Astrocyte of the spinal cord (primary cell): ENCODE measurements at regions not wholly inside any gene's neighbourhood (a gene's known extent, or its start where the extent isn't known, plus 50 kb on each side); places are given as distances from the start of the nearest gene placed in this dataset.
"Not testable (repeated sequence)": the region's sequence is repeated elsewhere in the genome, so short reads cannot be mapped to it uniquely, and the experiment has no call there.

ENCODE experiments used
- DNase-seq: peaks from one replicate; pipeline ENCODE4 v3.0.0; 2011; ENCODE audit warnings: low read depth, low spot score
- H3K4me3 ChIP-seq: 2 replicates; pipeline ENCODE4 v1.5.1; 2011; ENCODE audit warnings: low read depth, mild to moderate bottlenecking, low read length, moderate library complexity
- CTCF ChIP-seq: IDR thresholded peaks from 2 replicates; pipeline ENCODE4 v1.5.1; 2012; ENCODE audit warnings: low read depth, mild to moderate bottlenecking, low read length, inconsistent platforms
- in situ Hi-C: cut with HindIII; loops from 2 replicates; pipeline ENCODE4 v1.10.0; 2017; ENCODE audit warnings: low sequenced_read_pairs

GRCh38 chr3:104069114-104069513 lies 1297.6 kb upstream of the ALCAM start:
- DNase-seq = peak; percentile 13
- H3K4me3 ChIP-seq = no peak overlapping the region
- TF ChIP-seq CTCF = no peak
- in situ Hi-C loops = no loop called here

DNA sequence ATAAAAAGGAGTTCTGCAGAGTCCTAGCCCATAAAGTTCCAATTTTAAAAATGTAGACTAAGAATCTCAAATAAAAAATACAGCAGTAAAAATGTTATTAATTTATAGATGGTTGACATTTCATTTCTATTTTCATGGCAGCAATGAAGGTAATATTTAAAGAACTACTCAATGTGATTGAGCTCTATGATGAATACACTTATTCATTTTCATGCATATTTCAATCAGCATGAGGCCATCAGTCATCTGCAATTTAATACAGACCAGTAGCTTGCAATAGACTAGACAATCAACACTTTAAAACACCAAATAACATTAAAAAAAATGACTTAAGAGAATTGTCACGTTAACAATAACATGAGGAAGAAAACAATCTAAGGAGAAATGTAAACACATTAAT lies 1295.8 kb upstream of the ALCAM start:
- in situ Hi-C loops = no loop called here
- no peak overlapping the region for H3K4me3 ChIP-seq
- no peak for DNase-seq
- TF ChIP-seq CTCF = no peak

DNA sequence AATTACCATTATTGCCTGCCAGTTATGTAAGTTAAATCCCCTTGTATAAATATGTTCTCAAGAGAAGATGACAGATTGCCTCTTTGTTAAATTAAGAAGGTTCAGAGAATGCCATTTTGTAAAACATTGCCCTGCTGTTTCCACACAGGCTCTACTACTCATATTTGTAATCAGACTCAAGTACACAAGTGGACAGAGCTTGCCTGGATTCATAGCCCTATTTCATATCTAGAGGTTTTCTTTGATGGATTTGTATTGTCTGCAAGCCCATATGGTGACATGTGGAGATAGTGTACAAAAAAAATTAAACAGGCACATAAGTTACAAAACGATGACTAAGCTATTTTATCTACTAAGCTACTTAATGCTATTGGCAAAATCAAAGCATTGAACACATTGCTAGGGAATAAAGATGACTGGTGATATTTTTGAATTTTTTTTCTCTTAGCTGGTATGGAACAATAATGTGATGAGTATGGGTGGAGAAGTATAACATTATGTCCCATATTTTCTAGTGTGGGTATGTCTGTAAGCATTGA lies 1286.6 kb upstream of the ALCAM start:
- H3K4me3 ChIP-seq = no peak overlapping the region
- in situ Hi-C loops = no loop called here
- no peak for TF ChIP-seq CTCF
- DNase-seq = no peak

GRCh38 chr3:104088738-104089137 lies 1278.0 kb upstream of the ALCAM start:
- no peak for DNase-seq
- H3K4me3 ChIP-seq = no peak overlapping the region
- TF ChIP-seq CTCF = no peak
- in situ Hi-C loops = no loop called here

DNA sequence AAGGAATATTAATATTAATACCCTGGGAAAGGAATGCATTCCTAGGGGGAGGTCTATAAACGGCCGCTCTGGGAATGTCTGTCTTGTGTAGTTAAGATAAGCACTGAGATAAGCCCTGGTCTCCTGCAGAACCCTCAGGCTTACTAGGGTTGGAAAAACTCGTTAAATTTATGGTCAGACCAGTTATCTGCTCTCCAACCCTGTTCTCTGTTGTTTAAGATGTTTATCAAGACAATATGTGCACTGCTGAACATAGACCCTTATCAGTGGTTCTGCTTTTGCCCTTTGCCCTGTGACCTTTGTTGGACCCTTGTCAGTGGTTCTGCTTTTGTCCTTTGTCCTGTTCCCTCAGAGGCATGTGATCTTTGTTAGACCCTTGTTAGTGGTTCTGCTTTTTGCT lies 1276.7 kb upstream of the ALCAM start:
- in situ Hi-C loops, DNase-seq, H3K4me3 ChIP-seq: not testable (repeated sequence)

- peak; percentile 16 for DNase-seq
- no peak overlapping the region for H3K4me3 ChIP-seq
- in situ Hi-C loops = no loop called here
- TF ChIP-seq CTCF = no peak
Measured at GRCh38 chr3:104101736-104102135, 1265.0 kb upstream of the ALCAM start.

GRCh38 chr3:104102386-104102785 lies 1264.3 kb upstream of the ALCAM start:
- peak; percentile 70 for TF ChIP-seq CTCF
- H3K4me3 ChIP-seq = no peak overlapping the region
- in situ Hi-C loops = no loop called here
- DNase-seq = peak; percentile 61
